Fibroblast of the conjunctiva (primary cell): ENCODE measurements at regions not wholly inside any gene's neighbourhood (a gene's known extent, or its start where the extent isn't known, plus 50 kb on each side); places are given as distances from the start of the nearest gene placed in this dataset.
A peak's percentile ranks its signal among the peaks of the same experiment; 100 is the strongest.
"Not testable (repeated sequence)": the region's sequence is repeated elsewhere in the genome, so short reads cannot be mapped to it uniquely, and the experiment has no call there.

Source experiments
- DNase-seq: peaks from one replicate; pipeline ENCODE4 v3.0.0-alpha.2; 2010; ENCODE audit warnings: low read depth

GRCh38 chr6:120357447-120357846 lies 976.8 kb downstream of the TBC1D32 start:
- no peak for DNase-seq

GRCh38 chr6:120355822-120356221 lies 978.5 kb downstream of the TBC1D32 start:
- peak; percentile 57 for DNase-seq

- DNase-seq, result no peak
These were observed 979.7 kb downstream of the TBC1D32 start for GRCh38 chr6:120354452-120355098.

GRCh38 chr6:120352491-120352890 lies 981.8 kb downstream of the TBC1D32 start:
- DNase-seq, result no peak

GRCh38 chr6:120348926-120349325 lies 985.4 kb downstream of the TBC1D32 start:
- peak; percentile 1 for DNase-seq

GRCh38 chr6:120328521-120328920 lies 979.0 kb upstream of the MAN1A1 start:
- no peak for DNase-seq

GRCh38 chr6:120320481-120321162 lies 971.1 kb upstream of the MAN1A1 start:
- DNase-seq, result no peak

GRCh38 chr6:120304223-120304622 lies 954.7 kb upstream of the MAN1A1 start:
- DNase-seq, result no peak

- no peak for DNase-seq
These were observed 954.0 kb upstream of the MAN1A1 start for GRCh38 chr6:120303527-120303926.

- no peak for DNase-seq
These were observed 952.5 kb upstream of the MAN1A1 start for GRCh38 chr6:120302041-120302440.

GRCh38 chr6:120290964-120291363 lies 941.4 kb upstream of the MAN1A1 start:
- DNase-seq, result no peak

- no peak for DNase-seq
These were observed 932.4 kb upstream of the MAN1A1 start for GRCh38 chr6:120282005-120282404.

- DNase-seq, result no peak
These were observed 930.1 kb upstream of the MAN1A1 start for GRCh38 chr6:120279466-120280167.

- DNase-seq, result no peak
These were observed 929.3 kb upstream of the MAN1A1 start for GRCh38 chr6:120278689-120279396.

- DNase-seq, result no peak
These were observed 925.0 kb upstream of the MAN1A1 start for GRCh38 chr6:120274547-120274946.

GRCh38 chr6:120273411-120273810 lies 923.9 kb upstream of the MAN1A1 start:
- DNase-seq, result no peak

- DNase-seq, result no peak
These were observed 922.5 kb upstream of the MAN1A1 start for GRCh38 chr6:120272038-120272437.

GRCh38 chr6:120268256-120268655 lies 918.7 kb upstream of the MAN1A1 start:
- not testable (repeated sequence) for DNase-seq

GRCh38 chr6:120262354-120262753 lies 912.8 kb upstream of the MAN1A1 start:
- no peak for DNase-seq

- DNase-seq, result no peak
These were observed 911.1 kb upstream of the MAN1A1 start for GRCh38 chr6:120260636-120261035.

- no peak for DNase-seq
These were observed 905.1 kb upstream of the MAN1A1 start for GRCh38 chr6:120254651-120255050.

GRCh38 chr6:120248451-120248850 lies 898.9 kb upstream of the MAN1A1 start:
- DNase-seq, result no peak

GRCh38 chr6:120237221-120237620 lies 887.7 kb upstream of the MAN1A1 start:
- no peak for DNase-seq
